ENCODE measurements at regions not wholly inside any gene's neighbourhood (a gene's known extent, or its start where the extent isn't known, plus 50 kb on each side); places are given as distances from the start of the nearest gene placed in this dataset.

- no peak for TF ChIP-seq HDAC2 (IDR thresholded peaks at IDR 0.05)
- TF ChIP-seq, protein P1, sequence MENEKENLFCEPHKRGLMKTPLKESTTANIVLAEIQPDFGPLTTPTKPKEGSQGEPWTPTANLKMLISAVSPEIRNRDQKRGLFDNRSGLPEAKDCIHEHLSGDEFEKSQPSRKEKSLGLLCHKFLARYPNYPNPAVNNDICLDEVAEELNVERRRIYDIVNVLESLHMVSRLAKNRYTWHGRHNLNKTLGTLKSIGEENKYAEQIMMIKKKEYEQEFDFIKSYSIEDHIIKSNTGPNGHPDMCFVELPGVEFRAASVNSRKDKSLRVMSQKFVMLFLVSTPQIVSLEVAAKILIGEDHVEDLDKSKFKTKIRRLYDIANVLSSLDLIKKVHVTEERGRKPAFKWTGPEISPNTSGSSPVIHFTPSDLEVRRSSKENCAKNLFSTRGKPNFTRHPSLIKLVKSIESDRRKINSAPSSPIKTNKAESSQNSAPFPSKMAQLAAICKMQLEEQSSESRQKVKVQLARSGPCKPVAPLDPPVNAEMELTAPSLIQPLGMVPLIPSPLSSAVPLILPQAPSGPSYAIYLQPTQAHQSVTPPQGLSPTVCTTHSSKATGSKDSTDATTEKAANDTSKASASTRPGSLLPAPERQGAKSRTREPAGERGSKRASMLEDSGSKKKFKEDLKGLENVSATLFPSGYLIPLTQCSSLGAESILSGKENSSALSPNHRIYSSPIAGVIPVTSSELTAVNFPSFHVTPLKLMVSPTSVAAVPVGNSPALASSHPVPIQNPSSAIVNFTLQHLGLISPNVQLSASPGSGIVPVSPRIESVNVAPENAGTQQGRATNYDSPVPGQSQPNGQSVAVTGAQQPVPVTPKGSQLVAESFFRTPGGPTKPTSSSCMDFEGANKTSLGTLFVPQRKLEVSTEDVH (IDR thresholded peaks at IDR 0.05; ENCODE audit: low read depth, partially characterized antibody), result no peak
- no peak for TF ChIP-seq CEBPB (IDR thresholded peaks at IDR 0.05; ENCODE audit: borderline replicate concordance in 1 of 2, low read depth in 2 of 2, low read length in 2 of 2)
- TF ChIP-seq FOXM1 (IDR thresholded peaks at IDR 0.05; ENCODE audit: low read depth, low read length), result no peak
- no peak for TF ChIP-seq EZH2 (IDR thresholded peaks at IDR 0.05; ENCODE audit: borderline replicate concordance, control insufficient read depth, low read depth, low read length)
Measured at GRCh38 chr7:36098096-36098495, 55.0 kb upstream of the EEPD1 start.
